Loucy (cell line): ENCODE measurements at regions not wholly inside any gene's neighbourhood (a gene's known extent, or its start where the extent isn't known, plus 50 kb on each side); places are given as distances from the start of the nearest gene placed in this dataset.

ENCODE experiments used
- CTCF ChIP-seq: fragments of 200-600 bp; sonication (generic); conservative IDR thresholded peaks from 2 replicates; pipeline ENCODE4 v1.5.1; 2014; ENCODE audit warnings: mild to moderate bottlenecking, antibody characterized with exemption, low read length
- EZH2phosphoT487 ChIP-seq: fragments of 200-600 bp; IDR thresholded peaks from 2 replicates; pipeline ENCODE4 v1.6.1; 2018; ENCODE audit warnings: antibody characterized with exemption, mild to moderate bottlenecking, moderate library complexity, borderline replicate concordance

- TF ChIP-seq CTCF (no peak), EZH2phosphoT487 (no peak)
Measured at GRCh38 chr18:65352186-65352585, 398.6 kb upstream of the CDH7 start.
